HFFc6 (cell line): ENCODE measurements at regions not wholly inside any gene's neighbourhood (a gene's known extent, or its start where the extent isn't known, plus 50 kb on each side); places are given as distances from the start of the nearest gene placed in this dataset.

ENCODE experiments used
- DNase-seq: peaks from one replicate; pipeline ENCODE4 v3.0.0-alpha.2; 2018
- H3K27ac Mint-ChIP-seq: 2 replicates; pipeline ENCODE4 v1.8.0; 2020; ENCODE audit warnings: mild to moderate bottlenecking, mixed read lengths
- H3K27me3 Mint-ChIP-seq: 2 replicates; pipeline ENCODE4 v1.8.0; 2021; ENCODE audit warnings: mild to moderate bottlenecking, moderate library complexity, mixed read lengths; ENCODE audit not compliant: insufficient read depth
- H3K36me3 Mint-ChIP-seq: 2 replicates; pipeline ENCODE4 v1.8.0; 2021; ENCODE audit warnings: low read depth, mixed read lengths
- H3K4me1 Mint-ChIP-seq: 2 replicates; pipeline ENCODE4 v1.8.0; 2020; ENCODE audit warnings: low read depth, mixed read lengths
- H3K4me3 Mint-ChIP-seq: 2 replicates; pipeline ENCODE4 v1.8.0; 2020; ENCODE audit warnings: mild to moderate bottlenecking, moderate library complexity, mixed read lengths
- H3K9me3 Mint-ChIP-seq: 2 replicates; pipeline ENCODE4 v1.8.0; 2020; ENCODE audit warnings: mild to moderate bottlenecking, mixed read lengths
- CTCF ChIP-seq: fragments of 200-600 bp; sonication (generic); IDR thresholded peaks from 2 replicates; pipeline ENCODE4 v1.5.0; 2021; ENCODE audit warnings: antibody characterized with exemption, mild to moderate bottlenecking

GRCh38 chr5:121755266-121755665 is 96.4 kb upstream of the FTMT start:
- Mint-ChIP-seq H3K27me3 (no peaks in the 10 kb centered on the region; the same call in 1 of the 2 replicates), H3K27ac (no peak overlapping the region), H3K9me3 (peaks cover 9% of the 10 kb centered on the region; the same call in 1 of the 2 replicates), H3K36me3 (no peaks in the 10 kb centered on the region), H3K4me1 (no peaks in the 10 kb centered on the region), H3K4me3 (no peak overlapping the region)
- DNase-seq = no peak
- no peak for TF ChIP-seq CTCF

- Mint-ChIP-seq H3K27ac (no peak overlapping the region), H3K4me1 (no peaks in the 10 kb centered on the region), H3K4me3 (no peak overlapping the region), H3K27me3 (no peaks in the 10 kb centered on the region), H3K9me3 (peaks cover 4% of the 10 kb centered on the region; the same call in 1 of the 2 replicates), H3K36me3 (no peaks in the 10 kb centered on the region)
- TF ChIP-seq CTCF = no peak
- no peak for DNase-seq
Measured at GRCh38 chr5:121757753-121758152, 93.9 kb upstream of the FTMT start.

GRCh38 chr5:121758615-121759014 is 93.1 kb upstream of the FTMT start:
- no peaks in the 10 kb centered on the region for H3K36me3 Mint-ChIP-seq
- H3K4me1 Mint-ChIP-seq = no peaks in the 10 kb centered on the region
- H3K4me3 Mint-ChIP-seq = no peak overlapping the region
- no peaks in the 10 kb centered on the region for H3K27me3 Mint-ChIP-seq
- no peak for DNase-seq
- peaks cover 4% of the 10 kb centered on the region; the same call in 1 of the 2 replicates for H3K9me3 Mint-ChIP-seq
- no peak for TF ChIP-seq CTCF
- no peak overlapping the region for H3K27ac Mint-ChIP-seq

- H3K4me3 Mint-ChIP-seq = no peak overlapping the region
- no peak for DNase-seq
- no peaks in the 10 kb centered on the region for H3K27me3 Mint-ChIP-seq
- no peak overlapping the region for H3K27ac Mint-ChIP-seq
- H3K9me3 Mint-ChIP-seq = peaks cover 4% of the 10 kb centered on the region; the same call in 1 of the 2 replicates
- no peak for TF ChIP-seq CTCF
- no peaks in the 10 kb centered on the region for H3K4me1 Mint-ChIP-seq
- H3K36me3 Mint-ChIP-seq = no peaks in the 10 kb centered on the region
Measured at GRCh38 chr5:121762426-121762825, 89.3 kb upstream of the FTMT start.

DNA sequence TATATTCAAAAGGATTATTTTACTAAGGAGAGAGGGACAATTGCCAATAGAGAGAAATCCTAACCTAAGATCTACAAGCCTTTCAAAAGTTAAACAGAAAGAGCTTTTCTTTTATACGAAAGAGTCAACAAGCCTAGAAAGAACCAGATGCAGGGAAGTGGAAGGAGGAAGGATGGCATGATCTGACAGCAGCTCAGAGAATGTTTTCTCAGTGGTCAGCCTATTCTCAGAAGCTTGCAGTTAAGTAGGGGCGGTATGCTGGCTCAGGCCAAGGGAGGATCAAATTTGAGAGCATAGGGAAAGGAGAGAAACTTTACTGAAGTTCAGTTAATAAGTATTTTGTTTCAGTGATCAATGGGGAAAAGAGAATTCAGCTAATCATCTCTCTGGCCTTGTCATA is 88.0 kb upstream of the FTMT start:
- Mint-ChIP-seq H3K27me3 (no peaks in the 10 kb centered on the region), H3K4me3 (no peak overlapping the region), H3K36me3 (no peaks in the 10 kb centered on the region), H3K27ac (no peak overlapping the region), H3K9me3 (peaks cover 4% of the 10 kb centered on the region; the same call in 1 of the 2 replicates), H3K4me1 (no peaks in the 10 kb centered on the region)
- no peak for DNase-seq
- no peak for TF ChIP-seq CTCF

DNA sequence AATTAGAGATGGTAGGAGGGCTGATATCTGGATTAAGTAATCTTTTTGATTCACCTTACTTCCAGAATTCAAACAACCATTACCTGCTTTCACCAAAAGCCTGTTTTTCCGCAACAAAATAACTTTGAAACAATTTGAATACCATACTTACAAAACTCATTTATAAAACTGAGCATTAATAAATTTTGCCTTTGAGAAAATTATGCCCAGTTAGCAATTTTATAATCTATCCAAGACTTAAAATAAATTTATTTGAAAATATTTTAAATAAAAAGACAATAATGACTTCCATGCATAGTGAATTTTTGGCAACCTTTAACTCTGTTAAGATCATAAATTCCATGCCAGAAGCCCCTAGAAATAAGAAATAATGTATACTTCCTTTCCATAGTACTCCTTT is 71.3 kb upstream of the FTMT start:
- H3K36me3 Mint-ChIP-seq = no peaks in the 10 kb centered on the region
- DNase-seq = no peak
- H3K4me3 Mint-ChIP-seq = no peak overlapping the region
- H3K9me3 Mint-ChIP-seq = no peaks in the 10 kb centered on the region; the same call in 1 of the 2 replicates
- no peaks in the 10 kb centered on the region for H3K27me3 Mint-ChIP-seq
- TF ChIP-seq CTCF = no peak
- H3K27ac Mint-ChIP-seq = no peak overlapping the region
- H3K4me1 Mint-ChIP-seq = no peaks in the 10 kb centered on the region
